ENCODE measurements at regions not wholly inside any gene's neighbourhood (a gene's known extent, or its start where the extent isn't known, plus 50 kb on each side); places are given as distances from the start of the nearest gene placed in this dataset.
"Not testable (repeated sequence)": the region's sequence is repeated elsewhere in the genome, so short reads cannot be mapped to it uniquely, and the experiment has no call there.

DNA sequence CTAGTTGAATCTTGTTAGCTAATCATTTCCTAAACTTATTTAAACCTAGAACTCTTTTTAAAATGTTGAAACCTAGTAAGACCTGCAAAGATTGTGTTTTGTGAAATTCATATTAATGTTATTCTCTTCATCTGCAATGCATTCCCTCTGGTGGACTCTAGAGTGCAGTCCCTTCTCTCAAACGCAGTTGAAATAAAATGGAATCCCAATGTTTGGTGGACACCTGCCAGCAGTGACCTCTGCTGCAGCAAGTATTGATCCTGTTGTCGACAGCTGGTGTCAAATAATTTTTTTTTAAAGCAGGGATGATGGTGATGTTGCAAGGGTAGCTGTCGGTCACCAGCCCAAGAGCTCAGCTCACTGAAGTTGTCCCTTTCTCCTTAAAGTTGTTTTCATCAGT is 492.0 kb downstream of the ZIC3 start:
- H3K36me3 ChIP-seq (ENCODE audit: control insufficient read depth, insufficient read depth, low read length) = no peaks in the 10 kb centered on the region
- no peak for TF ChIP-seq CTCF (IDR thresholded peaks at IDR 0.05; ENCODE audit: insufficient read depth, low read length, poor library complexity, severe bottlenecking)
- no peak overlapping the region for H3K4me3 ChIP-seq (replicated peaks; ENCODE audit: low read depth, low read length)
- no peaks in the 10 kb centered on the region for H3K27me3 ChIP-seq (replicated peaks; ENCODE audit: control insufficient read depth, insufficient read depth, low read length)
- DNase-seq (ENCODE audit: extremely low read depth, insufficient read length) = no peak

DNA sequence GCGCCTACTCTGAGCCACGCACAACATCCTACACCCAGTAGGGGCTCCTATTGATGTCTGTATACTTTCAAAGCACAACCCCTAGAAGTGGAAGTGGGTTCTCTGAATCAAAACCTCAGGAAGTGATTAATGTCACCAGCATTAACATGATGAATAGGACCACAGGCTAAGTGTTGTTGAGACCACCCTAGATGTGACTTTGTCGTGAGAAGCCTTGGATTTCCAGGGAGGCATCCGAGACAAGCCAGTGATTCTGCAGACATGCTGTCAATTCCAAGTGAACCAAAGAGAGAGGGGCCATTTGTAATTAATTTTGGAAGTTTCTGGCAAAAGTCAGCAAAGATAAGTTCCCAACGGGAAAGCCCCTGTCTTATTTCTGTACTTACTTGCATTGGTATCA is 493.0 kb downstream of the ZIC3 start:
- H3K27me3 ChIP-seq (replicated peaks; ENCODE audit: control insufficient read depth, insufficient read depth, low read length) = no peaks in the 10 kb centered on the region
- TF ChIP-seq CTCF (IDR thresholded peaks at IDR 0.05; ENCODE audit: insufficient read depth, low read length, poor library complexity, severe bottlenecking) = no peak
- no peaks in the 10 kb centered on the region for H3K36me3 ChIP-seq (ENCODE audit: control insufficient read depth, insufficient read depth, low read length)
- H3K4me3 ChIP-seq (replicated peaks; ENCODE audit: low read depth, low read length) = no peak overlapping the region
- DNase-seq (ENCODE audit: extremely low read depth, insufficient read length) = no peak

- Histone ChIP-seq H3K27me3 (replicated peaks; ENCODE audit: control insufficient read depth, insufficient read depth, low read length) (no peaks in the 10 kb centered on the region), H3K4me3 (replicated peaks; ENCODE audit: low read depth, low read length) (no peak overlapping the region), H3K36me3 (ENCODE audit: control insufficient read depth, insufficient read depth, low read length) (no peaks in the 10 kb centered on the region)
- no peak for DNase-seq (ENCODE audit: extremely low read depth, insufficient read length)
- no peak for TF ChIP-seq CTCF (IDR thresholded peaks at IDR 0.05; ENCODE audit: insufficient read depth, low read length, poor library complexity, severe bottlenecking)
Measured at GRCh38 chrX:138067415-138067814, 501.5 kb downstream of the ZIC3 start.

- H3K27me3 ChIP-seq (replicated peaks; ENCODE audit: control insufficient read depth, insufficient read depth, low read length) = no peaks in the 10 kb centered on the region
- TF ChIP-seq CTCF (IDR thresholded peaks at IDR 0.05; ENCODE audit: insufficient read depth, low read length, poor library complexity, severe bottlenecking) = no peak
- DNase-seq (ENCODE audit: extremely low read depth, insufficient read length) = no peak
- no peak overlapping the region for H3K4me3 ChIP-seq (replicated peaks; ENCODE audit: low read depth, low read length)
- H3K36me3 ChIP-seq (ENCODE audit: control insufficient read depth, insufficient read depth, low read length) = no peaks in the 10 kb centered on the region
Measured at GRCh38 chrX:138073626-138074025, 507.7 kb downstream of the ZIC3 start.

DNA sequence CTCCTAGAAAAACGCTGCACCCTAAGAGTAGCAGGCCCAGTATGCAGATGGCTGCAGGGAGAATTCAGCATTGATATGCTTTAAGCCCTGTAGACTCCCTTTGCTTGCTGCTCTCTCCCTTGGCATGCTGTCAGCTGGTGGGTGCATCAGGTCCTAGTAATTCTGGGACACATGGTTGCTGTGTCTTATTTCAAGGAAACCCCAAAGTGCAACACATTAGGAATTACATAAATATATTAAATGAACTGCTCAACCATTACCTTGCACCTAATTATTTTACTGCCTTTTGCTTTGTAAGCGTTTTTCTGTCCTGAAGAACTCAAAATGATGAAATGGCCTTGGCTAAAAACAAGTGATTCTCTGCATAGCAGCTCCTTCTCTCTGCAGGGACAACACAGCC is 516.3 kb downstream of the ZIC3 start:
- TF ChIP-seq CTCF (IDR thresholded peaks at IDR 0.05; ENCODE audit: insufficient read depth, low read length, poor library complexity, severe bottlenecking) = no peak
- no peak for DNase-seq (ENCODE audit: extremely low read depth, insufficient read length)
- Histone ChIP-seq H3K27me3 (replicated peaks; ENCODE audit: control insufficient read depth, insufficient read depth, low read length) (no peaks in the 10 kb centered on the region), H3K36me3 (ENCODE audit: control insufficient read depth, insufficient read depth, low read length) (no peaks in the 10 kb centered on the region), H3K4me3 (replicated peaks; ENCODE audit: low read depth, low read length) (no peak overlapping the region)

DNA sequence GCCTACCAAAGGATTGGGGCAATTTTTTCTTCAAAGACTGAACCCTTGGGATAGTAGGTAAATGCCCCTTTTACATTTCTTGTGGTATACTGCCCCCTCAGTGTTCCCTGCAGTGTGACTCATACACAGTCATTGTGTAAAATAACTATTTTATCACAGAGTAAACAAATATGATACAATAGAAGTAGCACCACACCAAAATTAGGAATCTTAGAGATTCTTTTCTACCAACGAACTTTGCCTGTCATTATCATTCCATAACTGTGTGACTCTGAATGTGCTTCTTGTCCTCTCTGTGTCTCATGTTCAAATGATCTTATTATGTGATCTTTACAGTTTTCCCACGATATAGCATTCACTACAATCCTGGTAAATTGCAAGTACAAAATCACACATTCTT is 517.0 kb downstream of the ZIC3 start:
- no peak for DNase-seq (ENCODE audit: extremely low read depth, insufficient read length)
- H3K4me3 ChIP-seq (replicated peaks; ENCODE audit: low read depth, low read length) = no peak overlapping the region
- no peak for TF ChIP-seq CTCF (IDR thresholded peaks at IDR 0.05; ENCODE audit: insufficient read depth, low read length, poor library complexity, severe bottlenecking)
- no peaks in the 10 kb centered on the region for H3K36me3 ChIP-seq (ENCODE audit: control insufficient read depth, insufficient read depth, low read length)
- no peaks in the 10 kb centered on the region for H3K27me3 ChIP-seq (replicated peaks; ENCODE audit: control insufficient read depth, insufficient read depth, low read length)

DNA sequence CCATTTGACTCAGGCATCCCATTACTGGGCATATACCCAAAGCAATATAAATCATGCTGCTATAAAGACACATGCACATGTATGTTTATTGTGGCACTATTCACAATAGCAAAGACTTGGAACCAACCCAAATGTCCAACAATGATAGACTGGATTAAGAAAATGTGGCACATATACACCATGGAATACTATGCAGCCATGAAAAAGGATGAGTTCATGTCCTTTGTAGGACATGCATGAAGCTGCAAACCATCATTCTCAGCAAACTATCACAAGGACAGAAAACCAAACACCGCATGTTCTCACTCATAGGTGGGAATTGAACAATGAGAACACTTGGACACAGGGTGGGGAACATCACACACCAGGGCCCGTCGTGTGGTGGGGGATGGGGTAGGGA is 545.0 kb downstream of the ZIC3 start:
- not testable (repeated sequence) for DNase-seq (ENCODE audit: extremely low read depth, insufficient read length); H3K27me3 ChIP-seq (replicated peaks; ENCODE audit: control insufficient read depth, insufficient read depth, low read length)

More for the DNA sequence above, 545.0 kb downstream of the ZIC3 start:
- H3K4me3 ChIP-seq (replicated peaks; ENCODE audit: low read depth, low read length); H3K36me3 ChIP-seq (ENCODE audit: control insufficient read depth, insufficient read depth, low read length): not testable (repeated sequence)
